H1 (cell line): ENCODE measurements at regions not wholly inside any gene's neighbourhood (a gene's known extent, or its start where the extent isn't known, plus 50 kb on each side); places are given as distances from the start of the nearest gene placed in this dataset.

Experiments used
- CTCF ChIA-PET: fragments of 300-600 bp; sonication (Branson Sonifier 250); formaldehyde crosslinking; loops from one replicate; lab custom pipeline; 2021; ENCODE audit not compliant: partially characterized antibody; lab: Charles Lee
- POLR2A ChIA-PET: fragments of 300-600 bp; sonication (Branson Sonifier 250); formaldehyde crosslinking; loops from one replicate; lab custom pipeline; 2021; ENCODE audit warnings: inconsistent platforms; ENCODE audit not compliant: partially characterized antibody; lab: Charles Lee
- DNase-seq, 2 experiments: peaks; one replicate each; pipeline versions ENCODE4 v3.0.0 to v3.0.0-alpha.2; 2010 to 2022; ENCODE audit warnings: low spot score in 2 of 2, low read depth in 1 of 2, mixed read lengths in 1 of 2
- FAIRE-seq: peaks from 2 replicates; lab custom pipeline; 2011; peaks lifted over from hg19 to GRCh38; lab: Jason Lieb, UNC
- H2AFZ ChIP-seq: 2 replicates; pipeline ENCODE4 v1.8.1; 2012; ENCODE audit warnings: low read length, inconsistent platforms
- H2AK5ac ChIP-seq: 2 replicates; pipeline ENCODE4 v1.6.1; 2013; ENCODE audit warnings: low read depth, low read length
- H2BK120ac ChIP-seq: replicated peaks from 2 replicates; pipeline ENCODE3; 2013; ENCODE audit warnings: low read depth, low read length, inconsistent platforms
- H2BK12ac ChIP-seq: 2 replicates; pipeline ENCODE4 v1.6.1; 2013; ENCODE audit warnings: low read depth, low read length
- H2BK15ac ChIP-seq: 2 replicates; pipeline ENCODE4 v1.6.1; 2013; ENCODE audit warnings: low read length
- H2BK20ac ChIP-seq: 2 replicates; pipeline ENCODE4 v1.6.1; 2013; ENCODE audit warnings: low read length
- H2BK5ac ChIP-seq: 2 replicates; pipeline ENCODE4 v1.6.1; 2013; ENCODE audit warnings: low read depth, low read length
- H3K14ac ChIP-seq: 2 replicates; pipeline ENCODE4 v1.6.1; 2013; ENCODE audit warnings: inconsistent platforms; ENCODE audit not compliant: insufficient read length
- H3K18ac ChIP-seq: 2 replicates; pipeline ENCODE4 v1.6.1; 2013; ENCODE audit warnings: low read length; ENCODE audit errors: extremely low read depth
- H3K23ac ChIP-seq: 2 replicates; pipeline ENCODE4 v1.6.1; 2013; ENCODE audit warnings: inconsistent platforms; ENCODE audit not compliant: insufficient read length
- H3K23me2 ChIP-seq: 2 replicates; pipeline ENCODE4 v1.6.1; 2013; ENCODE audit warnings: low read depth, low read length
- H3K27ac ChIP-seq: 2 replicates; pipeline ENCODE4 v1.6.1; 2011; ENCODE audit warnings: low read depth, low read length, inconsistent platforms
- H3K27me3 ChIP-seq, 4 experiments: replicated peaks in 1 of 4; 1 replicate in 1 of 4; 2 replicates in 3 of 4; pipeline versions ENCODE4 v1.6.1 to v1.8.1; 2011 to 2013; ENCODE audit warnings: low read length in 3 of 4, mild to moderate bottlenecking in 3 of 4, inconsistent platforms in 2 of 4, mixed read lengths in 2 of 4, moderate library complexity in 1 of 4; ENCODE audit not compliant: control insufficient read depth in 3 of 4, insufficient read depth in 3 of 4; ENCODE audit errors: extremely low read depth in 1 of 4
- H3K36me3 ChIP-seq, 4 experiments: 2 replicates each; pipeline versions ENCODE4 v1.6.1 to v1.8.1; 2011 to 2013; ENCODE audit warnings: mild to moderate bottlenecking in 4 of 4, low read length in 3 of 4, moderate library complexity in 2 of 4, control low read depth in 1 of 4, inconsistent platforms in 1 of 4; ENCODE audit not compliant: insufficient read depth in 4 of 4, control insufficient read depth in 2 of 4
- H3K4ac ChIP-seq: replicated peaks from 2 replicates; pipeline ENCODE3; 2013; ENCODE audit warnings: low read length, low read depth, mixed read lengths, inconsistent platforms; ENCODE audit not compliant: insufficient read length
- H3K4me1 ChIP-seq, 4 experiments: replicated peaks in 1 of 4; 1 replicate in 1 of 4; 2 replicates in 3 of 4; pipeline versions ENCODE4 v1.6.1 to v1.8.1; 2011 to 2013; ENCODE audit warnings: low read length in 3 of 4, inconsistent platforms in 2 of 4, mixed read lengths in 1 of 4; ENCODE audit not compliant: insufficient read depth in 4 of 4, control insufficient read depth in 3 of 4
- H3K4me2 ChIP-seq, 2 experiments: 2 replicates each; pipeline versions ENCODE4 v1.6.1 to v1.8.1; 2011 to 2013; ENCODE audit warnings: low read depth in 2 of 2, low read length in 2 of 2, control low read depth in 1 of 2, inconsistent platforms in 1 of 2, mild to moderate bottlenecking in 1 of 2; ENCODE audit not compliant: insufficient read depth in 1 of 2
- H3K4me3 ChIP-seq, 4 experiments: fragments of 200-600, 300-600 bp in 1 of 4; sonication (generic), shearing (Covaris generic), sonication (Bioruptor Twin) in 1 of 4; 2 replicates each; pipeline versions ENCODE4 v1.5.1 to v1.8.1; 2011 to 2016; ENCODE audit warnings: low read length in 4 of 4, low read depth in 3 of 4, control low read depth in 2 of 4, inconsistent platforms in 2 of 4, mild to moderate bottlenecking in 2 of 4, mixed read lengths in 1 of 4, moderate library complexity in 1 of 4; ENCODE audit not compliant: insufficient read depth in 2 of 4; ENCODE audit errors: extremely low read depth in 1 of 4
- H3K56ac ChIP-seq: replicated peaks from 2 replicates; pipeline ENCODE3; 2013; ENCODE audit warnings: low read depth, mild to moderate bottlenecking, mixed read lengths, low read length, inconsistent platforms; ENCODE audit not compliant: insufficient read length
- H3K79me1 ChIP-seq: 2 replicates; pipeline ENCODE4 v1.6.1; 2013; ENCODE audit warnings: low read depth, low read length, control low read depth
- H3K79me2 ChIP-seq, 2 experiments: 2 replicates each; pipeline versions ENCODE4 v1.6.1 to v1.8.1; 2012 to 2013; ENCODE audit warnings: low read length in 2 of 2, mild to moderate bottlenecking in 2 of 2, inconsistent platforms in 1 of 2; ENCODE audit not compliant: insufficient read depth in 2 of 2, control insufficient read depth in 1 of 2
- H3K9ac ChIP-seq, 4 experiments: replicated peaks in 1 of 4; 1 replicate in 1 of 4; 2 replicates in 3 of 4; pipeline versions ENCODE4 v1.6.1 to v1.8.1; 2011 to 2013; ENCODE audit warnings: low read depth in 3 of 4, low read length in 3 of 4, control low read depth in 2 of 4, mild to moderate bottlenecking in 2 of 4, moderate library complexity in 2 of 4, inconsistent platforms in 1 of 4; ENCODE audit errors: extremely low read depth in 1 of 4
- H3K9me3 ChIP-seq, 2 experiments: 2 replicates each; pipeline versions ENCODE4 v1.6.1 to v1.8.1; 2012 to 2013; ENCODE audit warnings: mild to moderate bottlenecking in 2 of 2, moderate library complexity in 2 of 2, control low read depth in 1 of 2, inconsistent platforms in 1 of 2, low read depth in 1 of 2, low read length in 1 of 2, mixed read lengths in 1 of 2; ENCODE audit not compliant: insufficient read depth in 2 of 2
- H4K20me1 ChIP-seq, 2 experiments: replicated peaks in 1 of 2; 2 replicates each; pipeline versions ENCODE3 to v1.8.1; 2011 to 2013; ENCODE audit warnings: inconsistent platforms in 2 of 2, low read length in 2 of 2, mild to moderate bottlenecking in 1 of 2; ENCODE audit not compliant: insufficient read depth in 2 of 2, control insufficient read depth in 1 of 2
- H4K5ac ChIP-seq: 2 replicates; pipeline ENCODE4 v1.6.1; 2013; ENCODE audit warnings: low read length, low read depth, mixed read lengths, inconsistent platforms; ENCODE audit not compliant: insufficient read length
- H4K8ac ChIP-seq: 2 replicates; pipeline ENCODE4 v1.8.0; 2013; ENCODE audit warnings: mild to moderate bottlenecking, moderate library complexity, low read length, inconsistent platforms; ENCODE audit not compliant: insufficient read depth; ENCODE audit errors: extremely low read depth
- H4K91ac ChIP-seq: replicated peaks from 2 replicates; pipeline ENCODE3; 2013; ENCODE audit warnings: low read length, mixed read lengths, inconsistent platforms; ENCODE audit not compliant: insufficient read length
- BCL11A ChIP-seq, 2 experiments: IDR thresholded peaks; one replicate each; pipeline ENCODE4 v1.6.1; 2011; ENCODE audit warnings: low read depth in 2 of 2, low read length in 2 of 2, mild to moderate bottlenecking in 2 of 2
- CTBP2 ChIP-seq: IDR thresholded peaks from 2 replicates; pipeline ENCODE4 v1.7.0; 2011; ENCODE audit warnings: borderline replicate concordance, mild to moderate bottlenecking, moderate library complexity, mixed read lengths, low read length; ENCODE audit not compliant: insufficient read depth, insufficient read length
- EGR1 ChIP-seq: IDR thresholded peaks from 2 replicates; pipeline ENCODE4 v1.6.1; 2011; ENCODE audit warnings: low read depth, low read length, borderline replicate concordance
- GABPA ChIP-seq: IDR thresholded peaks from 2 replicates; pipeline ENCODE4 v1.6.1; 2011; ENCODE audit warnings: mild to moderate bottlenecking, low read length, moderate library complexity, borderline replicate concordance; ENCODE audit not compliant: insufficient read depth
- HDAC6 ChIP-seq: IDR thresholded peaks from one replicate; pipeline ENCODE4 v1.7.1; 2012; ENCODE audit warnings: low read depth, mild to moderate bottlenecking, inconsistent platforms, low read length, moderate library complexity
- PHF8 ChIP-seq: fragments of 200-600 bp; sonication (generic); conservative IDR thresholded peaks from 2 replicates; pipeline ENCODE4 v1.7.1; 2012; ENCODE audit warnings: low read depth, mild to moderate bottlenecking, inconsistent platforms, low read length, moderate library complexity
- POLR2AphosphoS5 ChIP-seq: IDR thresholded peaks from 2 replicates; pipeline ENCODE4 v1.6.1; 2011; ENCODE audit warnings: low read depth, low read length
- POU5F1 ChIP-seq: IDR thresholded peaks from 2 replicates; pipeline ENCODE4 v1.6.1; 2011; ENCODE audit warnings: low read depth, mild to moderate bottlenecking, low read length, moderate library complexity
- RFX5 ChIP-seq: IDR thresholded peaks from 2 replicates; pipeline ENCODE4 v1.6.1; 2011; ENCODE audit warnings: low read depth, low read length, improper control_type of control experiment, borderline replicate concordance
- SUZ12 ChIP-seq: fragments of 200-600 bp; sonication (generic); IDR thresholded peaks from 2 replicates; pipeline ENCODE4 v1.6.1; 2012; ENCODE audit warnings: mild to moderate bottlenecking, inconsistent platforms, low read length, moderate library complexity, mixed read lengths
- TBP ChIP-seq: IDR thresholded peaks from 2 replicates; pipeline ENCODE4 v1.6.1; 2011; ENCODE audit warnings: low read depth, low read length, improper control_type of control experiment
- WGBS, 2 experiments: shearing (Covaris generic) in 1 of 2; methylation state at CpG; one replicate each; pipeline versions ENCODE4 v1.1.6 to v1.1.7; 2013 to 2015; ENCODE audit warnings: low lambda C conversion rate in 2 of 2, mixed read lengths in 2 of 2, inconsistent platforms in 1 of 2, low coverage in 1 of 2, missing lambda C conversion rate in 1 of 2; ENCODE audit not compliant: insufficient replicate concordance in 2 of 2, insufficient coverage in 1 of 2, insufficient read length in 1 of 2; ENCODE audit errors: extremely low coverage in 1 of 2, missing lambda C conversion rate in 1 of 2; 5-methylcytosine and 5-hydroxymethylcytosine counted together
- TF ChIP-seq, protein P1 (sequence below), 3 experiments: IDR thresholded peaks; 1 replicate in 2 of 3; 2 replicates in 1 of 3; pipeline versions ENCODE4 v1.5.1 to v1.6.1; 2011; ENCODE audit warnings: low read length in 3 of 3, mild to moderate bottlenecking in 3 of 3, inconsistent platforms in 2 of 3, low read depth in 1 of 3, moderate library complexity in 1 of 3; ENCODE audit not compliant: insufficient read depth in 1 of 3; ENCODE audit errors: control extremely low read depth in 1 of 3

DNA sequence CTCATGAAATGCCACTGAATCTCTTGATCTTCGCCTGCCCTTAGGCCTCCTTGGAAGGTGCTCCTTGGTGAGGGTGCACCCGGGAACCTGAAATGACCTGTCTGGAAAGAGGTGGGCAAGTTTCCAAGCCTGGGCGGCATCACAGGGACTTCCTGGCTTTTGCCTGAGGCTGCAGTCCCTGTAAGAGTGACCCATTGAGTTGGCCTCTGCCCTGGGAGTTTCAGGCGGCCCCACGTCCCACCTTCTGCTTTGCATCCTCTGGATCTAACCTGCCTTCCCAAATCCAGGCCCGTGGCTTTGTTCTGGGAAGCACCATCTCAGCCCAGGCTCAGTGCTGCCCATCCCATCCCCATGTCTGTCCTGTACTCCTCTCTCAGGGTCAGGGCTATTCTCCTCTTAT, 356.4 kb downstream of the RPS24 start:
- Histone ChIP-seq H3K4me3 (no peak overlapping the region), H3K56ac (no peak overlapping the region), H3K23me2 (no peaks in the 10 kb centered on the region; the same call in 1 of the 2 replicates), H4K91ac (no peak overlapping the region), H3K79me2 (no peaks in the 10 kb centered on the region; a peak in 1 of 4 replicates), H3K27ac (no peak overlapping the region), H2BK5ac (no peak overlapping the region), H3K4me2 (no peak overlapping the region), H3K79me1 (no peaks in the 10 kb centered on the region), H2BK20ac (no peak overlapping the region), H3K14ac (no peak overlapping the region), H3K9ac (no peak overlapping the region), H4K8ac (no peak overlapping the region), H2AK5ac (no peak overlapping the region), H4K20me1 (no peaks in the 10 kb centered on the region), H3K18ac (no peak overlapping the region), H3K27me3 (0 out of 7 replicates have a peak, but pooled peaks cover 0 to 2% (median 0%) of the 10 kb centered on the region in 4 experiments), H3K9me3 (no peaks in the 10 kb centered on the region), H3K4ac (no peak overlapping the region), H2BK15ac (0 out of 2 replicates have a peak overlapping the region, but pooled peaks have one; percentile 81), H4K5ac (no peak overlapping the region), H3K36me3 (no peaks in the 10 kb centered on the region), H2BK120ac (no peak overlapping the region), H3K4me1 (peaks cover 0 to 3% (median 0%) of the 10 kb centered on the region in 4 experiments; a peak in 1 of 7 replicates), H3K23ac (no peak overlapping the region), H2BK12ac (no peak overlapping the region), H2AFZ (no peak overlapping the region)
- ChIA-PET CTCF (no interaction called here), POLR2A (no interaction called here)
- 86% methylated on average over 6 of the region's 6 CpGs; no CpG with 5 or more reads in 1 of the 2 experiments for WGBS, 2 experiments
- DNase-seq (no peak), FAIRE-seq (no peak)
- no peak for TF ChIP-seq EGR1
- TF ChIP-seq BCL11A (IDR thresholded peaks at IDR 0.05; ENCODE audit: low read depth in 2 of 2, low read length in 2 of 2): no peak
- no peak for TF ChIP-seq TBP
- no peak for TF ChIP-seq CTBP2
- TF ChIP-seq PHF8: no peak
- TF ChIP-seq POLR2AphosphoS5: no peak
- no peak for TF ChIP-seq POU5F1
- TF ChIP-seq, protein P1, sequence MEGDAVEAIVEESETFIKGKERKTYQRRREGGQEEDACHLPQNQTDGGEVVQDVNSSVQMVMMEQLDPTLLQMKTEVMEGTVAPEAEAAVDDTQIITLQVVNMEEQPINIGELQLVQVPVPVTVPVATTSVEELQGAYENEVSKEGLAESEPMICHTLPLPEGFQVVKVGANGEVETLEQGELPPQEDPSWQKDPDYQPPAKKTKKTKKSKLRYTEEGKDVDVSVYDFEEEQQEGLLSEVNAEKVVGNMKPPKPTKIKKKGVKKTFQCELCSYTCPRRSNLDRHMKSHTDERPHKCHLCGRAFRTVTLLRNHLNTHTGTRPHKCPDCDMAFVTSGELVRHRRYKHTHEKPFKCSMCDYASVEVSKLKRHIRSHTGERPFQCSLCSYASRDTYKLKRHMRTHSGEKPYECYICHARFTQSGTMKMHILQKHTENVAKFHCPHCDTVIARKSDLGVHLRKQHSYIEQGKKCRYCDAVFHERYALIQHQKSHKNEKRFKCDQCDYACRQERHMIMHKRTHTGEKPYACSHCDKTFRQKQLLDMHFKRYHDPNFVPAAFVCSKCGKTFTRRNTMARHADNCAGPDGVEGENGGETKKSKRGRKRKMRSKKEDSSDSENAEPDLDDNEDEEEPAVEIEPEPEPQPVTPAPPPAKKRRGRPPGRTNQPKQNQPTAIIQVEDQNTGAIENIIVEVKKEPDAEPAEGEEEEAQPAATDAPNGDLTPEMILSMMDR (IDR thresholded peaks at IDR 0.05; ENCODE audit: control extremely low read depth in 1 of 3, insufficient read depth in 1 of 3, low read depth in 1 of 3, low read length in 3 of 3): no peak
- no peak for TF ChIP-seq SUZ12
- no peak for TF ChIP-seq GABPA
- no peak for TF ChIP-seq RFX5
- TF ChIP-seq HDAC6: no peak
